HG03280 (cell line): ENCODE measurements at regions not wholly inside any gene's neighbourhood (a gene's known extent, or its start where the extent isn't known, plus 50 kb on each side); places are given as distances from the start of the nearest gene placed in this dataset.

Experiments
- ATAC-seq: cut with Tn5 transposase; IDR thresholded peaks from one replicate; pipeline ENCODE4 v1.9.1; 2021; ENCODE audit warnings: mild to moderate bottlenecking, moderate library complexity; ENCODE audit not compliant: unreplicated experiment

- ATAC-seq = no peak
Measured at GRCh38 chr7:84821671-84822534, 365.0 kb downstream of the SEMA3D start.

DNA sequence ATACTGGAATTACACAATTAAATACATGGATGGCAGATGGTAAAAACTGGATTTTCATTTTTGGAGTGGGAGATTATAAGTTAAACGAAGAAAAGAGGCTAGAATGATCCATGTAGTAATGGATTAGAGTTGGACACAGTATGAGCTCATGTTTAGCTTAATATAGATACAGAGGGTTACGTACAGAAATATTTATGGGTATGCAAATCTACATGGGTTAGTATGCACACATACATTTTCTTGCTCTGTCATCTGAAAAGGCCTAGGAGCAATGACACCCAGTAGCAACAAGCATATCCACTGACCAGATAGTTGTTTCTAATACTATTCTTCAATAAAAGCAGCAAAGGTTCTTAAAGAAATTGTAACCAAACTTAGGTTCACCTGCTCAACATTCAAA, 366.4 kb downstream of the SEMA3D start:
- ATAC-seq = no peak

- no peak for ATAC-seq
Measured at GRCh38 chr7:84817016-84817415, 369.8 kb downstream of the SEMA3D start.

- ATAC-seq = no peak
Measured at GRCh38 chr7:84813376-84813775, 373.5 kb downstream of the SEMA3D start.

DNA sequence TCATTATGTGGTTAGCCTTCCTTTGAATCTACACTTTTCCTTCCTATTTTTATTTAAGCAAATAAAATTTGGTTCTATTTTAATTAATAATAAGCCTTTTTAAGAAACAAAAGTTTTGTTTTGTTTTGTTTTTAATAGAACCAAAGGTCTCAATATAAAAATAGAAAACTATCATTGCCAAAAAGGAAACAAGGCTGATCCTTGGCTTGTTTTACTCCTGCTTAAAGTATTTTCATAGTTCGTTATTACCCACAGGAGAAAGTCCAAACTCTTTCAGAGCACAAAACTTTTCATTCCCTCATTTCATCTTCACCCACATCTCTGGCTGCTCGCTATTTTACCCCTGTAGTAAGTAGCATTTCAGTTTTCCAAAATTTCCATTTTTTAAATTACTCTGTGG, 374.8 kb downstream of the SEMA3D start:
- ATAC-seq = no peak

DNA sequence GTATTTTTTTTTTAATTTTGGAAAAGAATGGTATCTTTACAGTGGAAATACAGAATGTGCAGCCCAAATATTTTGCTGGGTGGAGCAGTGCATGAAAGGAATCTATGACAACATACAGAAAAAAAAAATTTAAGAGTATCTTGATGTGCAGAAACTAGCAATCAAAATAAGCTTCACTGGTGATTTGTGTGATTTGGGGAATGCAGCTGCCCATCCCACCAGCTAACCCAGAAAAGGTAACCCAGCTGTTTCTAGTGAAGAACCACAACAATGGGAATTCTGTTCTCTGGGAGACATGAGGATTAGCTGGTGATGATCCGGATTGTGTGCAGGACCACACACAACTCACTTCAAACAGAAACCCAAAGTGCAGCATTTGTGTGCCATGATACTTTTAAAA, 375.5 kb downstream of the SEMA3D start:
- no peak for ATAC-seq

DNA sequence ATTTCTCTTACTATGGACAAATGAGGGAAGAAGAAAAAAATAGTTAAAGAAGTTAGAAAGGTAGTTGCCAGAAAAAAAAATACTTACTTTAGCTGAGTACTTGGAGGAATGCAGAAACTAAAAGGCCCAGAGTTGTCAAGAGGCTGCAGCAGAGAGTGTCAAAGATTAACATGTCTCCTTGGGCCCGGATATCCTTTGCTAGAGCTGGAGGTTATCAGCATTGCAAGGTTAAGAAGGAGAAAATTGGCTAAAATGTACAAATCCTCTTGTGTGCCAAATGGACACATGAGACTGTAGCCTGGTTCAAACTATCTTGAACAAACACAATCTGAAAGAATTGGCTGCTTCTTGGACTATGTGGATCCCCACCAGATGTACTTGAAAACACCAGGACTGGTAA, 377.0 kb downstream of the SEMA3D start:
- ATAC-seq = no peak

DNA sequence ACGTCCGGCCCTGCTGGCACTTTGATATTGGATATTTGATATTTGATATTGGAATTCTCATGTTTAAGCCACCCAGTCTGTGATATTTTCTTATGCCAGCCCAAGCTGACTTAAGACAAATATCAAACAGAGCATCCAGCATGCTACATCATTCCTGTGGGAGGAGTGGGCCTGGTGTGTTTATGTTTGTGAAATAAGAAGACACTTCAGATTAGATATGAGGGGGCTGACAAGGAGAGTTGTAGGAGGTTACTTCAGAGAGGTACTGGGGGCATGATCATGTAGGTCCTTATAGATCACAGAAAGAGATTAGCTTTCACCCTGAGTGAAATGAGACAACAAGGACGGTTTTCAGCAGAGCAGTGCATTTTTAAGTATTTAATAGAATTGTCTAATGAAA, 382.9 kb downstream of the SEMA3D start:
- ATAC-seq = no peak

- ATAC-seq = no peak
Measured at GRCh38 chr7:84801396-84801795, 385.5 kb downstream of the SEMA3D start.

GRCh38 chr7:84800846-84801245, 386.0 kb downstream of the SEMA3D start:
- no peak for ATAC-seq

GRCh38 chr7:84799106-84799505, 387.8 kb downstream of the SEMA3D start:
- no peak for ATAC-seq

- ATAC-seq = no peak
Measured at GRCh38 chr7:84792231-84792893, 394.5 kb downstream of the SEMA3D start.

GRCh38 chr7:84790882-84791281, 396.0 kb downstream of the SEMA3D start:
- no peak for ATAC-seq

GRCh38 chr7:84786073-84786472, 400.8 kb downstream of the SEMA3D start:
- ATAC-seq = no peak

- ATAC-seq = no peak
Measured at GRCh38 chr7:84784450-84784849, 402.4 kb downstream of the SEMA3D start.

DNA sequence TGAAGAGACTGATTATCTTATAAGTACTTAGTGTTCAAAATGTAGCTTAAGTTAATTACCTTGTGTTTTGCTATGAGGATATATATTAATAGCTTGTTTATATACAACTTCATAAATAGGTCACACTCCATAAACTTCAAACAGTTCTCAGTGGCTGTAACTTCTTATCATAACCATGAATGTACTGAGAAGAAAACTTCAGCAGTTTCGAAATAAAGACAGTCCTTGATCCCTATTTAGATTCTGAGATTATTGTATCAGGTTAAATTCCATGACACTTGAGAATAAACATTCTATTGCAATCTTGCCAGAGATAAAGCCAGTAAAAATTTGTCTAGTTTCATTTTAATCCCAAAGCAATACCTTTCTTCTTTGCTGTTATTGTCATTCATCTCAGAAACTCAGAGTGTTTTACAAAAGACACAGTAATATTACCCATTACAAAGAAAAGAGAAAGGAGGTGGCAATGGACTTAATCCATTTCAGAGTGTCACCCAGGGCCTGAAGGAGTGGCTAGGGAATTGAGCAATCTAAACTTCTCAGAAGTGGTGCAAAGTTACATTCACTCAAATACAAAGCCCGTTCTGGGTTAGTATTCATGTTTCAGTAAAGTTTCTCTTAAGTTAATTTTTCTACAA, 403.6 kb downstream of the SEMA3D start:
- no peak for ATAC-seq

GRCh38 chr7:84781838-84782237, 405.0 kb downstream of the SEMA3D start:
- no peak for ATAC-seq

DNA sequence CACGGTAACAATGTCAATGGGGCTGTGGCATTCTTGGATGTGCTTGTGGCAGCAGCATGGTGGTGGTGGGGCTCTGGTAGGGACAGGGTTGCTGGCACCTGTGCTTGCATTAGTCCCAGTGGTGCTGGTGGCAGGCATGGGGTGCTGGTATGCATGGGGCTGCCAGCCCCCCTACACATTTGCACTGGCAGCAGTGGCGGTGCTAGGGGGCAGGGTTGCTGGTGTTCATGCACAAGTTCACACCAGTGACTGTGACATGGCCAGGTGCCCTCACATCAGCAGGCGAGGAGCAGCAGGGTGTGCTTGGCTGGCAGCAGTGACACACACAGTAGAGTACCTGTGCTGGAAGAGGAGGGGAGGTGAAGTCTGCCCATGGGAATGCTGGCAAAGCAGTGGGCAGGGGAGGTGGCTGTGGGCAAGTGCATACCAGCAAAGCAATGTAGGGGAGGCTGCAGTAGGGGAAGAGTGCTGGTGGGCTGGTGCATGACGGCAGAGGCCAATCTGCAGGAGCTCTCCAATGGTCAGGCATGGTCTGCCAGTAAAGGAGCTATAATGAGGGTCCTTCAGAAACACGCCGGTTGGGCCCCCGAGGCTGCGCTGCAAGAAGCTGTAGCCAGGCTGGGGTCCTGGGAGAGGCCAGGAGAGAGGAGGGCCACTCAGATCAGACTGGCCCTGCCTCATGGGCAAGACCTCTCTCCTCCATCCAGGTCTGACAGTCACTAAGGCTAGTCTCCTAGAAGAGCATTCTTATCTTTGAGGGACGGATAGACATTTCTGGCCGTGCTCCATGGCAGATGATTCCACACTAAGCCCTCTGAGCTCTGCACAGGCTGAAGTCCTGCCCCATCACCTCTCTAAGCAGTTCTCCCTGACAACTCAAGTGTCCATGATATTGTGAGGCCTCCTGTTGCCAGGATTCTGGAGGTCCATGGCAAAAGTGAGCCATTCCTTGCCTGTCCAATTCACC, 406.4 kb downstream of the SEMA3D start:
- ATAC-seq = no peak

DNA sequence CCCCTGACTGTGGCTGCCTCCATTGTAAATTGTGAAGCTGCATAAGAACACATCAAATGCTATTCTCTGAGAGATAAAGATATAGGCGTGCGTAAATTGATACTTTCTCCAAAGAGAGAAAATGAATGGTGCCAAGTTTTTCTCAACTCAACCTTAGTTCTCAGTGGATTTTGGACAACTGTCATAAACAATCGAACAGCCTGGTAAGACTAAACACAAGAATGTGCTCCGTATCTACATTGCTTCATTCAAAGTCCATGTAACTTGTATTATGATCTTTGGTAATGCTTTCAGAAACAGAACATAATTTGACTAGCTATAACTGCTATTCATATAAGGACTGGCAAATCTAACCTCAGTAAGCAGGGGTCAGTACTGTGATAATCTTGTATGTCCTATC, 429.1 kb downstream of the SEMA3D start:
- ATAC-seq = no peak

GRCh38 chr7:84746353-84746752, 440.5 kb downstream of the SEMA3D start:
- ATAC-seq = no peak

- ATAC-seq = no peak
Measured at GRCh38 chr7:84744385-84744784, 442.5 kb downstream of the SEMA3D start.
